ENCODE measurements at regions not wholly inside any gene's neighbourhood (a gene's known extent, or its start where the extent isn't known, plus 50 kb on each side); places are given as distances from the start of the nearest gene placed in this dataset.

GRCh38 chr1:209311770-209312169 is 271.7 kb upstream of the CAMK1G start:
- TF ChIP-seq POLR2A (IDR thresholded peaks at IDR 0.05; ENCODE audit: low read depth, low read length) (no peak), POLR2AphosphoS5 (IDR thresholded peaks at IDR 0.05; ENCODE audit: low read depth, low read length) (no peak), TAF1 (IDR thresholded peaks at IDR 0.05; ENCODE audit: borderline replicate concordance, low read depth, low read length) (no peak)

Data from GM12892 (cell line).